ENCODE measurements at regions not wholly inside any gene's neighbourhood (a gene's known extent, or its start where the extent isn't known, plus 50 kb on each side); places are given as distances from the start of the nearest gene placed in this dataset.

- FAIRE-seq, result no peak
Observed at GRCh38 chr5:103461243-103461642, 101.3 kb downstream of the NUDT12 start.

- FAIRE-seq, result no peak
Observed at GRCh38 chr5:103458497-103459040, 104.0 kb downstream of the NUDT12 start.

GRCh38 chr5:103456476-103456875, 106.1 kb downstream of the NUDT12 start:
- FAIRE-seq, result no peak

GRCh38 chr5:103455796-103456195, 106.8 kb downstream of the NUDT12 start:
- FAIRE-seq, result no peak

GRCh38 chr5:103454770-103455169, 107.8 kb downstream of the NUDT12 start:
- no peak for FAIRE-seq

GRCh38 chr5:103452666-103453065, 109.9 kb downstream of the NUDT12 start:
- no peak for FAIRE-seq

GRCh38 chr5:103452089-103452488, 110.5 kb downstream of the NUDT12 start:
- no peak for FAIRE-seq

- FAIRE-seq, result no peak
Observed at GRCh38 chr5:103451261-103451660, 111.3 kb downstream of the NUDT12 start.

- no peak for FAIRE-seq
Observed at GRCh38 chr5:103450333-103451061, 112.1 kb downstream of the NUDT12 start.

GRCh38 chr5:103446813-103447212, 115.8 kb downstream of the NUDT12 start:
- no peak for FAIRE-seq

- FAIRE-seq, result no peak
Observed at GRCh38 chr5:103445426-103446035, 117.1 kb downstream of the NUDT12 start.

GRCh38 chr5:103444333-103445038, 118.1 kb downstream of the NUDT12 start:
- FAIRE-seq, result no peak

GRCh38 chr5:103442750-103443149, 119.8 kb downstream of the NUDT12 start:
- FAIRE-seq, result no peak

- no peak for FAIRE-seq
Observed at GRCh38 chr5:103441523-103441922, 121.1 kb downstream of the NUDT12 start.

GRCh38 chr5:103439007-103439406, 123.6 kb downstream of the NUDT12 start:
- no peak for FAIRE-seq

GRCh38 chr5:103436656-103437055, 125.9 kb downstream of the NUDT12 start:
- FAIRE-seq, result no peak

- no peak for FAIRE-seq
Observed at GRCh38 chr5:103436112-103436511, 126.5 kb downstream of the NUDT12 start.

GRCh38 chr5:103435136-103435889, 127.3 kb downstream of the NUDT12 start:
- FAIRE-seq, result no peak

GRCh38 chr5:103434057-103434456, 128.5 kb downstream of the NUDT12 start:
- no peak for FAIRE-seq

GRCh38 chr5:103433211-103433610, 129.4 kb downstream of the NUDT12 start:
- FAIRE-seq, result no peak

- FAIRE-seq, result no peak
Observed at GRCh38 chr5:103428923-103429322, 133.7 kb downstream of the NUDT12 start.

GRCh38 chr5:103428411-103428871, 134.1 kb downstream of the NUDT12 start:
- FAIRE-seq, result no peak

- FAIRE-seq, result no peak
Observed at GRCh38 chr5:103427326-103427725, 135.3 kb downstream of the NUDT12 start.
